ENCODE measurements at regions not wholly inside any gene's neighbourhood (a gene's known extent, or its start where the extent isn't known, plus 50 kb on each side); places are given as distances from the start of the nearest gene placed in this dataset.

DNA sequence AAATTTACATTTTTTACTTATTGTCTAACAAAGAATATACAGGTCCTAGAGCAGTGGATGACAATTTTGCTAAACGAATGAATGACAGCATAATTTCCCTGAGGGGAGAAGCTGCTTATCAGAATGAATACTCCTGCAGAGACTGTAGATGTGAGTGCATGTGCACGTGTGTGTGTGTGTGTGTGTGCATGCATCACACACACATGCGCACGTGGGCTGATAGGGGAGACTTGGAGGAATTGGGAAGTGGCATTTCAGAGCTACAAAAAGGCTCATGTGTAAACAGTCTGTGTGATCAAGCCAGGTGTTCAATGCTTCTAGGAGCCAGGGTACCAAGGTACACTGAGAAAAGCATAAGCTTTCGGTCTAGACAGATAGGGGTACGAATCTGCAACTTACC lies 93.5 kb upstream of the SASH1 start:
- H3K9ac ChIP-seq (ENCODE audit: low read length in 5 of 5), result no peak overlapping the region
- H3K36me3 ChIP-seq (ENCODE audit: control insufficient read depth in 5 of 5, insufficient read depth in 5 of 5, low read length in 5 of 5), result no peaks in the 10 kb centered on the region
- H3K27ac ChIP-seq (ENCODE audit: low read depth, low read length), result no peak overlapping the region
- H3K9me3 ChIP-seq (ENCODE audit: control insufficient read depth in 5 of 5, low read length in 5 of 5), result no peaks in the 10 kb centered on the region
- peaks cover 3 to 15% (median 10%) of the 10 kb centered on the region in 5 donors for H3K4me1 ChIP-seq (ENCODE audit: control insufficient read depth in 5 of 5, insufficient read depth in 5 of 5, low read length in 5 of 5)
- H3K27me3 ChIP-seq (ENCODE audit: control insufficient read depth in 5 of 5, insufficient read depth in 4 of 5, low read length in 5 of 5), result peaks cover 0 to 4% (median 0%) of the 10 kb centered on the region in 5 donors
- H3K4me3 ChIP-seq (ENCODE audit: low read depth in 1 of 5, low read length in 5 of 5), result no peak overlapping the region

DNA sequence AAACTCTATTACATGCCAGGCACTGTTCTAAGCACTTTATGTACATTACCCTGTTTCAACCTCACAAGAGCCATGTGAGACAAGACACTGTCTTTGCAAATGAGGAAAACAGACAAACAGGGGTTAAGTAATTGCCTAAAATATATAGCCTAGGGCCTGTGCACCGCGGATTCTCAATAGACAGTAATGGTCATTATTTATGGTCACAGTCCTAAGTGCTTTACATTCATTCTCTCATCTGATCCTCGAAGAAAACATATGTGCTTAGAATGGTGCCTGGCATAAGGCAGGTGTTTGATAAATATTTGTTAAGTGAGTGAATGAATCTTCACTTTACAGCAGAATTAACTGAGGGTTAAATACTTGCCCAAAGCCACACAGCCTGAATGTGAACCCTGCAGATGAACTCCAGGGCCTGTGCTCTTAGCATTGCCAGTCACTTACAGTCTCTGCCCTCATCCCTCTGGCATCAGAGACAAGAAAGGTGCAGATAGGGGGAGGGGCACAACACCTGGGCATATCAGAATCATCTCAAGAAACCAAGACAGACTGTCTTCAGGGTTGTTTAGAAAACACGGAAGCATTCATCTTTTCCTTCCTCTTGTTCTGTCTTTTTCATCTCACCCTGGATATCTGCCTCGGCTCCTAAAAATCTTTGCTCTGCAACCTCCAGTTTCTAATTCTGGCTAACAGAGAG lies 92.8 kb upstream of the SASH1 start:
- no peak overlapping the region for H3K27ac ChIP-seq (ENCODE audit: low read depth, low read length)
- no peak overlapping the region for H3K4me3 ChIP-seq (ENCODE audit: low read depth in 1 of 5, low read length in 5 of 5)
- H3K27me3 ChIP-seq (ENCODE audit: control insufficient read depth in 5 of 5, insufficient read depth in 4 of 5, low read length in 5 of 5), result peaks cover 0 to 4% (median 0%) of the 10 kb centered on the region in 5 donors
- H3K9ac ChIP-seq (ENCODE audit: low read length in 5 of 5), result no peak overlapping the region
- H3K9me3 ChIP-seq (ENCODE audit: control insufficient read depth in 5 of 5, low read length in 5 of 5), result no peaks in the 10 kb centered on the region
- no peaks in the 10 kb centered on the region for H3K36me3 ChIP-seq (ENCODE audit: control insufficient read depth in 5 of 5, insufficient read depth in 5 of 5, low read length in 5 of 5)
- peaks cover 0 to 8% (median 3%) of the 10 kb centered on the region in 5 donors for H3K4me1 ChIP-seq (ENCODE audit: control insufficient read depth in 5 of 5, insufficient read depth in 5 of 5, low read length in 5 of 5)

- Histone ChIP-seq H3K4me3 (ENCODE audit: low read depth in 1 of 5, low read length in 5 of 5) (no peak overlapping the region), H3K9ac (ENCODE audit: low read length in 5 of 5) (no peak overlapping the region), H3K36me3 (ENCODE audit: control insufficient read depth in 5 of 5, insufficient read depth in 5 of 5, low read length in 5 of 5) (no peaks in the 10 kb centered on the region), H3K27me3 (ENCODE audit: control insufficient read depth in 5 of 5, insufficient read depth in 4 of 5, low read length in 5 of 5) (peaks cover 0 to 4% (median 0%) of the 10 kb centered on the region in 5 donors), H3K4me1 (ENCODE audit: control insufficient read depth in 5 of 5, insufficient read depth in 5 of 5, low read length in 5 of 5) (peaks cover 0 to 3% (median 0%) of the 10 kb centered on the region in 5 donors), H3K9me3 (ENCODE audit: control insufficient read depth in 5 of 5, low read length in 5 of 5) (no peaks in the 10 kb centered on the region), H3K27ac (ENCODE audit: low read depth, low read length) (no peak overlapping the region)
Observed at GRCh38 chr6:148250975-148251685, 91.5 kb upstream of the SASH1 start.

DNA sequence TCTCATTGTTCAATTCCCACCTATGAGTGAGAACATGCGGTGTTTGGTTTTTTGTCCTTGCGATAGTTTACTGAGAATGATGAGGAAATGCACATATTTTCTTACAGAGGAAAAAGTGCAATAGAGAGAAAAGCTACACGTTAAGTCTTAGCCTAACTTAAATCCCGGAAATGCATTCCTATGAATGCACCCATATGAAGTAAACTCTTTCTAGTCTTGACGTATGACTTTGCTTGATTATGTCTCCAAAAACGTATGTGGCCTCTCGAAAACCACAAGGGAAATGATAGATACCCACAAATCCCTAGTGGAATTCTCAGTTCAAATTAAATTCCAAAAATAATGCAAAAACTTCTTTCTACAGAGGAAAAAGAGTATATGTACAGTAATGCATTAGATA lies 90.7 kb upstream of the SASH1 start:
- Histone ChIP-seq H3K27me3 (ENCODE audit: control insufficient read depth in 5 of 5, insufficient read depth in 4 of 5, low read length in 5 of 5) (peaks cover 0 to 4% (median 0%) of the 10 kb centered on the region in 5 donors), H3K27ac (ENCODE audit: low read depth, low read length) (no peak overlapping the region), H3K4me1 (ENCODE audit: control insufficient read depth in 5 of 5, insufficient read depth in 5 of 5, low read length in 5 of 5) (peaks cover 0 to 3% (median 0%) of the 10 kb centered on the region in 5 donors), H3K9me3 (ENCODE audit: control insufficient read depth in 5 of 5, low read length in 5 of 5) (no peaks in the 10 kb centered on the region), H3K36me3 (ENCODE audit: control insufficient read depth in 5 of 5, insufficient read depth in 5 of 5, low read length in 5 of 5) (no peaks in the 10 kb centered on the region), H3K4me3 (ENCODE audit: low read depth in 1 of 5, low read length in 5 of 5) (no peak overlapping the region), H3K9ac (ENCODE audit: low read length in 5 of 5) (no peak overlapping the region)

DNA sequence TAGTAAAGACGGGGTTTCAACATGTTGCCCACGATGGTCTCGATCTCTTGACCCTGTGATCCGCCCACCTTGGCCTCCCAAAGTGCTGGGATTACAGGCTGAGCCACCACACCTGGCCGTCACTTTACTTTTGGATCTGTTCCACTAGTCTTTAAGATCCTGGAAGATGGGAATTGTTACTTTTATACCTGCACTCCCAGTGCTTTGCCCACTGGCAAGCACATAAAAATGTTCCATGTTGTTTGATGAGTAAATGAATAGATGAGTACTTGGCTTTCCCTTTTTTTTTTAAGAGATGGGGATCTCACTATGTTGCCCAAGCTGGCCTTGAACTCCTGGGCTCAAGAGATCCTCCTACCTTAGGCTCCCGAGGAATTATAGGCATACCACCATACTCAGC lies 84.8 kb upstream of the SASH1 start:
- Histone ChIP-seq H3K36me3 (ENCODE audit: control insufficient read depth in 5 of 5, insufficient read depth in 5 of 5, low read length in 5 of 5) (no peaks in the 10 kb centered on the region), H3K4me1 (ENCODE audit: control insufficient read depth in 5 of 5, insufficient read depth in 5 of 5, low read length in 5 of 5) (no peaks in the 10 kb centered on the region), H3K9me3 (ENCODE audit: control insufficient read depth in 5 of 5, low read length in 5 of 5) (no peaks in the 10 kb centered on the region), H3K9ac (ENCODE audit: low read length in 5 of 5) (no peak overlapping the region), H3K27me3 (ENCODE audit: control insufficient read depth in 5 of 5, insufficient read depth in 4 of 5, low read length in 5 of 5) (peaks cover 0 to 3% (median 0%) of the 10 kb centered on the region in 5 donors), H3K27ac (ENCODE audit: low read depth, low read length) (no peak overlapping the region), H3K4me3 (ENCODE audit: low read depth in 1 of 5, low read length in 5 of 5) (no peak overlapping the region)

GRCh38 chr6:148258868-148259267 lies 83.8 kb upstream of the SASH1 start:
- no peak overlapping the region for H3K4me3 ChIP-seq (ENCODE audit: low read depth in 1 of 5, low read length in 5 of 5)
- H3K4me1 ChIP-seq (ENCODE audit: control insufficient read depth in 5 of 5, insufficient read depth in 5 of 5, low read length in 5 of 5), result no peaks in the 10 kb centered on the region
- no peak overlapping the region for H3K27ac ChIP-seq (ENCODE audit: low read depth, low read length)

GRCh38 chr6:148261470-148261869 lies 81.2 kb upstream of the SASH1 start:
- no peak overlapping the region for H3K4me3 ChIP-seq (ENCODE audit: low read depth in 1 of 5, low read length in 5 of 5)
- peaks cover 0 to 3% (median 0%) of the 10 kb centered on the region in 5 donors for H3K27me3 ChIP-seq (ENCODE audit: control insufficient read depth in 5 of 5, insufficient read depth in 4 of 5, low read length in 5 of 5)
- no peaks in the 10 kb centered on the region for H3K4me1 ChIP-seq (ENCODE audit: control insufficient read depth in 5 of 5, insufficient read depth in 5 of 5, low read length in 5 of 5)
- no peak overlapping the region for H3K27ac ChIP-seq (ENCODE audit: low read depth, low read length)
- no peak overlapping the region for H3K9ac ChIP-seq (ENCODE audit: low read length in 5 of 5)
- H3K9me3 ChIP-seq (ENCODE audit: control insufficient read depth in 5 of 5, low read length in 5 of 5), result no peaks in the 10 kb centered on the region
- H3K36me3 ChIP-seq (ENCODE audit: control insufficient read depth in 5 of 5, insufficient read depth in 5 of 5, low read length in 5 of 5), result no peaks in the 10 kb centered on the region

More at GRCh38 chr6:148258868-148259267, 83.8 kb upstream of the SASH1 start:
- H3K9me3 ChIP-seq (ENCODE audit: control insufficient read depth in 5 of 5, low read length in 5 of 5), result no peaks in the 10 kb centered on the region
- H3K36me3 ChIP-seq (ENCODE audit: control insufficient read depth in 5 of 5, insufficient read depth in 5 of 5, low read length in 5 of 5), result no peaks in the 10 kb centered on the region
- H3K27me3 ChIP-seq (ENCODE audit: control insufficient read depth in 5 of 5, insufficient read depth in 4 of 5, low read length in 5 of 5), result peaks cover 0 to 3% (median 0%) of the 10 kb centered on the region in 5 donors
- H3K9ac ChIP-seq (ENCODE audit: low read length in 5 of 5), result no peak overlapping the region

DNA sequence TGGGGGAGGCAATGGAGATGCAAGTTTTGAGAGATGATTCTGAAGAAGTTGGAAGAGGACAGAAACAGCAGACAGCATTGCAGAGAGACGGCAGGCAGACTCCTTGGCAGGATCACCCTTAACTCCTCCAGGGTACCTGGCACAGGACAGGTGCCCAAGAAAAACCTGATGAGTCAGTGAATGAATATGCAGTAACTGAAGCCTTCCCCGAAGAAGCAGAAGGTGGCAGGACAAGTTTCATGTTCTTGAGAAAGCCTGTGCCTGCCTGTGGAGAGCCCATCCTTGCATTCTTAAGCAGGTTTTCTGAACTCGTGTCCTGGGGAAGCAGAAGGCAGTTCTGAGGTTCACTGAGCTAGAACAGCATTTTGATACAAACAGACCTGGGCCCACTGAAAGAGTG lies 79.6 kb upstream of the SASH1 start:
- H3K36me3 ChIP-seq (ENCODE audit: control insufficient read depth in 5 of 5, insufficient read depth in 5 of 5, low read length in 5 of 5), result no peaks in the 10 kb centered on the region
- peaks cover 0 to 4% (median 0%) of the 10 kb centered on the region in 5 donors for H3K27me3 ChIP-seq (ENCODE audit: control insufficient read depth in 5 of 5, insufficient read depth in 4 of 5, low read length in 5 of 5)
- no peak overlapping the region for H3K4me3 ChIP-seq (ENCODE audit: low read depth in 1 of 5, low read length in 5 of 5)
- no peak overlapping the region for H3K9ac ChIP-seq (ENCODE audit: low read length in 5 of 5)
- no peaks in the 10 kb centered on the region for H3K9me3 ChIP-seq (ENCODE audit: control insufficient read depth in 5 of 5, low read length in 5 of 5)
- H3K27ac ChIP-seq (ENCODE audit: low read depth, low read length), result no peak overlapping the region
- H3K4me1 ChIP-seq (ENCODE audit: control insufficient read depth in 5 of 5, insufficient read depth in 5 of 5, low read length in 5 of 5), result peaks cover 0 to 4% (median 0%) of the 10 kb centered on the region in 5 donors

DNA sequence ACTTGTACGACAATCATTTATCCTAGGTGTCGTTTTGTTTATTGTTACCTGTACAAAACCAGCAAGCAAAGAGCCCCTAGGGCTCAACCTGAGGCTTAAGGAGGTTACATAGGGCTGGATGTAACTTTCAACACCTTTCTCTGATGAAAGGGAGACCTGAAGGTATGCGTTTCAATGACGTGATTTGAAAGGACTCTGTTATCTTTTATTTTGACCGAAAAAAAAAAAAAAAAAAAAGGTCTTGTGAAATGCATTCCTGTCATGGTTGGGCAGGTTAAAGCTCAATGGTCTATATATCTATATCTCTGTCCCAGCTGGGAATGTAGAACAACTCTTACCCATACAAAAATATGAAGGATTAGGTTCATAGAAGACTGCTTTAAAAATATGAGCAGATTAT lies 78.7 kb upstream of the SASH1 start:
- H3K9ac ChIP-seq (ENCODE audit: low read length in 5 of 5), result no peak overlapping the region
- peaks cover 0 to 4% (median 0%) of the 10 kb centered on the region in 5 donors for H3K27me3 ChIP-seq (ENCODE audit: control insufficient read depth in 5 of 5, insufficient read depth in 4 of 5, low read length in 5 of 5)
- peaks cover 0 to 4% (median 0%) of the 10 kb centered on the region in 5 donors for H3K4me1 ChIP-seq (ENCODE audit: control insufficient read depth in 5 of 5, insufficient read depth in 5 of 5, low read length in 5 of 5)
- no peak overlapping the region for H3K4me3 ChIP-seq (ENCODE audit: low read depth in 1 of 5, low read length in 5 of 5)
- no peaks in the 10 kb centered on the region for H3K36me3 ChIP-seq (ENCODE audit: control insufficient read depth in 5 of 5, insufficient read depth in 5 of 5, low read length in 5 of 5)
- H3K27ac ChIP-seq (ENCODE audit: low read depth, low read length), result no peak overlapping the region
- no peaks in the 10 kb centered on the region for H3K9me3 ChIP-seq (ENCODE audit: control insufficient read depth in 5 of 5, low read length in 5 of 5)

DNA sequence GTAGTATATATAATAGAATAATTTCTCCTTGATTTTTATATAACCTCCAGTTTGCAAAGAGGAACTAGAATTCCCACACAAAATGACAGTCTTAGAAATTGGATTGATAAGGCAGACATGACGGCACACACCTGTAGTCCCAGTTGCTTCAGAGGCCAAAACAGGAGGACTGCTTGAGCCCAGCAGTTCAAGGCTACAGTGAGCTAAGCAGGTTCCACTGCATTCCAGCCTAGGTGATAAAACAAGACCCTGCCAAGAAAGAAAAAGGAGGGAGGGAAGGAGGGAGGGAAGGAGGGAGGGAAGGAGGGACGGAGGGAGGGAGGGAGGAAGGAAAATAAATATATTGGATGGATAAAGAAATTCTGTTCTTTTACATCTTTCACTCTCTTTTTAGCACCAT lies 77.6 kb upstream of the SASH1 start:
- Histone ChIP-seq H3K36me3 (ENCODE audit: control insufficient read depth in 5 of 5, insufficient read depth in 5 of 5, low read length in 5 of 5) (no peaks in the 10 kb centered on the region), H3K27ac (ENCODE audit: low read depth, low read length) (no peak overlapping the region), H3K4me3 (ENCODE audit: low read depth in 1 of 5, low read length in 5 of 5) (no peak overlapping the region), H3K9me3 (ENCODE audit: control insufficient read depth in 5 of 5, low read length in 5 of 5) (no peaks in the 10 kb centered on the region), H3K4me1 (ENCODE audit: control insufficient read depth in 5 of 5, insufficient read depth in 5 of 5, low read length in 5 of 5) (peaks cover 0 to 5% (median 0%) of the 10 kb centered on the region in 5 donors), H3K27me3 (ENCODE audit: control insufficient read depth in 5 of 5, insufficient read depth in 4 of 5, low read length in 5 of 5) (peaks cover 0 to 4% (median 0%) of the 10 kb centered on the region in 5 donors), H3K9ac (ENCODE audit: low read length in 5 of 5) (no peak overlapping the region)
